ENCODE measurements at regions not wholly inside any gene's neighbourhood (a gene's known extent, or its start where the extent isn't known, plus 50 kb on each side); places are given as distances from the start of the nearest gene placed in this dataset.

DNA sequence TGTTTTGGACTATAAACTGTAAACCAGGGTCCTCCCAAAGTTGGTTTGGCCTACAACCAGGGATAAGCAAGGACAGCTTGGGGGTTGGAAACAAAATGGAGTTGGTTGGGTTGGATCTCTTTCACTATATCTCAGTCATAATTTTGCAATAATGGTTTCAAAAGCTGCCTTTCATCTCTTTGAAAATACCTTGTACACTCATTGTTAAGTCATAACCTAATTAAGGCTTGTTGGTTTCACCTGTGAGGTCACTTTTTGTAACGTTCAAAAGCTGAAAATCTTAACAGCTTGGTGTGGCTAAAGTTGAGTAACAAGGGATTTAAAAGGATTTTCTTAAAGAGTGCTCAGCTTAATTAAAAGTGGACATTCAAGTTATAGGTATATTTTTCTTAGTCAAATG is 476.1 kb downstream of the IPMK start:
- Mint-ChIP-seq H3K4me1 (ENCODE audit: low read depth, unreplicated experiment) (peaks cover 8% of the 10 kb centered on the region), H3K9me3 (ENCODE audit: unreplicated experiment) (peaks cover 11% of the 10 kb centered on the region), H3K36me3 (ENCODE audit: insufficient read depth, unreplicated experiment) (no peaks in the 10 kb centered on the region), H3K27ac (ENCODE audit: unreplicated experiment) (no peak overlapping the region), H3K27me3 (ENCODE audit: insufficient read depth, unreplicated experiment) (no peaks in the 10 kb centered on the region), H3K4me3 (ENCODE audit: unreplicated experiment) (no peak overlapping the region)
- Histone ChIP-seq H3K4me1 (peaks cover 15% of the 10 kb centered on the region), H3K36me3 (ENCODE audit: control insufficient read depth, insufficient read depth, low read length) (no peaks in the 10 kb centered on the region), H3K27me3 (replicated peaks; ENCODE audit: control insufficient read depth, insufficient read depth, low read length) (no peaks in the 10 kb centered on the region), H3K4me3 (ENCODE audit: low read depth, low read length) (no peak overlapping the region), H3K9me3 (no peaks in the 10 kb centered on the region)
- no TSS peak for BruUV-seq (replicated peaks)
- ChIA-PET CTCF (no interaction called here), POLR2A (no interaction called here)
- intact Hi-C loops (cut with micrococcal nuclease; ENCODE audit: unreplicated experiment) = no loop called here
- no peak for DNase-seq
- TF ChIP-seq, protein P1, sequence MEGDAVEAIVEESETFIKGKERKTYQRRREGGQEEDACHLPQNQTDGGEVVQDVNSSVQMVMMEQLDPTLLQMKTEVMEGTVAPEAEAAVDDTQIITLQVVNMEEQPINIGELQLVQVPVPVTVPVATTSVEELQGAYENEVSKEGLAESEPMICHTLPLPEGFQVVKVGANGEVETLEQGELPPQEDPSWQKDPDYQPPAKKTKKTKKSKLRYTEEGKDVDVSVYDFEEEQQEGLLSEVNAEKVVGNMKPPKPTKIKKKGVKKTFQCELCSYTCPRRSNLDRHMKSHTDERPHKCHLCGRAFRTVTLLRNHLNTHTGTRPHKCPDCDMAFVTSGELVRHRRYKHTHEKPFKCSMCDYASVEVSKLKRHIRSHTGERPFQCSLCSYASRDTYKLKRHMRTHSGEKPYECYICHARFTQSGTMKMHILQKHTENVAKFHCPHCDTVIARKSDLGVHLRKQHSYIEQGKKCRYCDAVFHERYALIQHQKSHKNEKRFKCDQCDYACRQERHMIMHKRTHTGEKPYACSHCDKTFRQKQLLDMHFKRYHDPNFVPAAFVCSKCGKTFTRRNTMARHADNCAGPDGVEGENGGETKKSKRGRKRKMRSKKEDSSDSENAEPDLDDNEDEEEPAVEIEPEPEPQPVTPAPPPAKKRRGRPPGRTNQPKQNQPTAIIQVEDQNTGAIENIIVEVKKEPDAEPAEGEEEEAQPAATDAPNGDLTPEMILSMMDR (IDR thresholded peaks at IDR 0.05; ENCODE audit: insufficient read depth in 1 of 2, low read depth in 1 of 2, low read length in 1 of 2, severe bottlenecking in 1 of 2, unreplicated experiment in 1 of 2) = no peak

DNA sequence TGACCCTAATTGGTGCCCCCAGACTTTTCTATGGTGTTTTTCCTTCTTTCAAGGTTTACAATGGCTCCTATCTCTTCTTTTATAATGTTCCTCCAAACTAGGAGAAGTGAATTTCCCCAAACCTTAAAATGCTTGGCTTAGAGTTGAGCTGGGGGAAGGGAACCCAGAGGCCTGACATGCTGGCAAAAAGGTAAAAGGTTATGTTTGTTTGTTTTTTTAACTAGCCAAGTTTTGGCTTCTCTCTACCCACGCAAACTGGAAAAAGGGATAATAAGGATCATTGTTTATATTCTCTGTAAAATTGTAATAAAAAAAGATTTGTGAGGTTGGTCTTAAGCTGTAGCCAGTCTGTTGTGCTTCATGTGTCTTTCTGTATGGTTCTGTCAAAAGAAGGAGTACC is 477.0 kb downstream of the IPMK start:
- Mint-ChIP-seq H3K27ac (ENCODE audit: unreplicated experiment) (no peak overlapping the region), H3K9me3 (ENCODE audit: unreplicated experiment) (peaks cover 13% of the 10 kb centered on the region), H3K4me1 (ENCODE audit: low read depth, unreplicated experiment) (peaks cover 13% of the 10 kb centered on the region), H3K36me3 (ENCODE audit: insufficient read depth, unreplicated experiment) (no peaks in the 10 kb centered on the region), H3K4me3 (ENCODE audit: unreplicated experiment) (no peak overlapping the region), H3K27me3 (ENCODE audit: insufficient read depth, unreplicated experiment) (no peaks in the 10 kb centered on the region)
- DNase-seq = no peak
- Histone ChIP-seq H3K4me1 (peaks cover 24% of the 10 kb centered on the region), H3K36me3 (ENCODE audit: control insufficient read depth, insufficient read depth, low read length) (no peaks in the 10 kb centered on the region), H3K4me3 (ENCODE audit: low read depth, low read length) (no peak overlapping the region), H3K27me3 (replicated peaks; ENCODE audit: control insufficient read depth, insufficient read depth, low read length) (no peaks in the 10 kb centered on the region), H3K9me3 (no peaks in the 10 kb centered on the region)
- TF ChIP-seq, protein P1 (IDR thresholded peaks at IDR 0.05; ENCODE audit: insufficient read depth in 1 of 2, low read depth in 1 of 2, low read length in 1 of 2, severe bottlenecking in 1 of 2, unreplicated experiment in 1 of 2) = no peak
- intact Hi-C loops (cut with micrococcal nuclease; ENCODE audit: unreplicated experiment) = no loop called here
- POLR2A ChIA-PET = no interaction called here
- no TSS peak for BruUV-seq (replicated peaks)
- CTCF ChIA-PET = no interaction called here

DNA sequence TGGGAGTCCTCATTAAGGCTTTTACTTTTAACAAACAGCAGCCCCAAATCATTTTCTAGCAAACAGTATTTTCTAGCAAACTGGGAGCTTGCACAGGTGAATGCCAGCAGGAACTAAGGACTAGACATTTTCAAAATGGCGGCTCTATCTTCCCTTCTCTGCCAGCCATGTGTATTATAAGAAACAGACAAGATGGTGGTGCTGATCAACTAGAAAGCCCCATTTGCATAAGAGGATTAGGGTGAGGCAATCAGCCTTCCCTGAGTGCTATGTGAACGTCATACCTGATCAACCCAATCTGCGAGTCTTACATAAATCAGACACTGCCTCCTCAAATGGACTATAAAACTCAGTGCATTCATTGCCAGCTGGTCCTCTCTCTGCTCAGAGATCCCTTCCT is 479.6 kb downstream of the IPMK start:
- H3K4me1 ChIP-seq = peaks cover 32% of the 10 kb centered on the region
- ChIA-PET CTCF (no interaction called here), POLR2A (no interaction called here)
- peaks cover 5% of the 10 kb centered on the region; the same call in 1 of the 2 replicates for H3K9me3 ChIP-seq
- DNase-seq = no peak
- H3K36me3 Mint-ChIP-seq (ENCODE audit: insufficient read depth, unreplicated experiment) = no peaks in the 10 kb centered on the region
- TF ChIP-seq, protein P1 (IDR thresholded peaks at IDR 0.05; ENCODE audit: insufficient read depth in 1 of 2, low read depth in 1 of 2, low read length in 1 of 2, severe bottlenecking in 1 of 2, unreplicated experiment in 1 of 2) = no peak
- H3K27me3 Mint-ChIP-seq (ENCODE audit: insufficient read depth, unreplicated experiment) = no peaks in the 10 kb centered on the region
- H3K4me1 Mint-ChIP-seq (ENCODE audit: low read depth, unreplicated experiment) = peaks cover 19% of the 10 kb centered on the region
- peaks cover 13% of the 10 kb centered on the region for H3K9me3 Mint-ChIP-seq (ENCODE audit: unreplicated experiment)
- no peaks in the 10 kb centered on the region for H3K36me3 ChIP-seq (ENCODE audit: control insufficient read depth, insufficient read depth, low read length)
- intact Hi-C loops (cut with micrococcal nuclease; ENCODE audit: unreplicated experiment) = loop anchor here (5.0 kb wide), 1 partner anchor 279 kb away; no protein-coding TSS in a partner anchor
- H3K27me3 ChIP-seq (replicated peaks; ENCODE audit: control insufficient read depth, insufficient read depth, low read length) = no peaks in the 10 kb centered on the region
- no peak overlapping the region for H3K4me3 ChIP-seq (ENCODE audit: low read depth, low read length)
- no peak overlapping the region for H3K27ac Mint-ChIP-seq (ENCODE audit: unreplicated experiment)
- BruUV-seq (replicated peaks) = no TSS peak
- H3K4me3 Mint-ChIP-seq (ENCODE audit: unreplicated experiment) = no peak overlapping the region

All from Caco-2 (cell line).